ENCODE measurements at regions not wholly inside any gene's neighbourhood (a gene's known extent, or its start where the extent isn't known, plus 50 kb on each side); places are given as distances from the start of the nearest gene placed in this dataset.

- TF ChIP-seq U2AF2 (IDR thresholded peaks at IDR 0.05; ENCODE audit: low read depth, low read length) (no peak), ZNF574 (CRISPR knock-in tag; IDR thresholded peaks at IDR 0.05) (0 out of 2 replicates have a peak, but pooled peaks have one; percentile 7), IRF2 (CRISPR knock-in tag; IDR thresholded peaks at IDR 0.05) (no peak), GLMP (CRISPR knock-in tag; IDR thresholded peaks at IDR 0.05; ENCODE audit: borderline replicate concordance) (no peak), CREB1 (IDR thresholded peaks at IDR 0.05) (no peak), CREB1 (CRISPR knock-in tag; IDR thresholded peaks at IDR 0.05) (no peak), SP2 (CRISPR knock-in tag; IDR thresholded peaks at IDR 0.05) (no peak), SYNCRIP (IDR thresholded peaks at IDR 0.05; ENCODE audit: insufficient read depth, low read depth, low read length) (no peak), ZNF17 (CRISPR knock-in tag; IDR thresholded peaks at IDR 0.05) (no peak), ZNF562 (CRISPR knock-in tag; IDR thresholded peaks at IDR 0.05; ENCODE audit: borderline replicate concordance) (no peak), CREB3 (CRISPR knock-in tag; IDR thresholded peaks at IDR 0.05) (no peak), ZNF354B (CRISPR knock-in tag; IDR thresholded peaks at IDR 0.05) (no peak), ZNF800 (CRISPR knock-in tag; IDR thresholded peaks at IDR 0.05) (no peak), ZNF597 (CRISPR knock-in tag; IDR thresholded peaks at IDR 0.05) (no peak), HNF1A (IDR thresholded peaks at IDR 0.05; ENCODE audit: low read depth) (no peak), HNF1A (CRISPR knock-in tag; IDR thresholded peaks at IDR 0.05; ENCODE audit: borderline replicate concordance) (no peak), ZNF891 (CRISPR knock-in tag; IDR thresholded peaks at IDR 0.05) (no peak)
These were observed 94.4 kb upstream of the CIBAR2 start (continued) for GRCh38 chr16:85206472-85207356.
